ENCODE measurements at regions not wholly inside any gene's neighbourhood (a gene's known extent, or its start where the extent isn't known, plus 50 kb on each side); places are given as distances from the start of the nearest gene placed in this dataset.

- no peak overlapping the region for H3K4me3 ChIP-seq
These were observed 306.6 kb upstream of the SOX11 start for GRCh38 chr2:5385596-5385995.

GRCh38 chr2:5387406-5387805 lies 304.8 kb upstream of the SOX11 start:
- H3K4me3 ChIP-seq = no peak overlapping the region
- no peak overlapping the region for H3K27ac ChIP-seq

More at GRCh38 chr2:5385596-5385995, 306.6 kb upstream of the SOX11 start:
- H3K27ac ChIP-seq = no peak overlapping the region

DNA sequence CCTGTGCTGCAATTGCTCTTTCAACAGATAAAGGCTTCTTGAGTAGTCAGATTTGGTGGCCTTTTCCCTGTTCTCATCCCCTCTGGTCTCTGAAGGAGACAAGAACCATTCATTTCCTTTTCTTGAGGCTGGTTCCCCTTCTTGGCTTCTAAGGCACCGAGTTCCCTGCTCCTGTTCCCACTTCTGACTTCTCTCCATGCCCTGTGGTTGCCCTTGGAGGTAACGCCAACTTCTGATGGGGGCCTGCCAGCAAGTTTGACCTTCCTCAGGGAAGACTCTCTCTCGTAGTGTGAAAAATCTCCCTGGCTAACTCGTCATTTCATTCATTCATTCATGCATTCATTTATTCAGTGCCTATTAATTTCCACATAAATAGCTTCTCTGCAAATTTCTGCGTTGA lies 302.4 kb upstream of the SOX11 start:
- H3K4me3 ChIP-seq = no peak overlapping the region
- H3K27ac ChIP-seq = no peak overlapping the region

DNA sequence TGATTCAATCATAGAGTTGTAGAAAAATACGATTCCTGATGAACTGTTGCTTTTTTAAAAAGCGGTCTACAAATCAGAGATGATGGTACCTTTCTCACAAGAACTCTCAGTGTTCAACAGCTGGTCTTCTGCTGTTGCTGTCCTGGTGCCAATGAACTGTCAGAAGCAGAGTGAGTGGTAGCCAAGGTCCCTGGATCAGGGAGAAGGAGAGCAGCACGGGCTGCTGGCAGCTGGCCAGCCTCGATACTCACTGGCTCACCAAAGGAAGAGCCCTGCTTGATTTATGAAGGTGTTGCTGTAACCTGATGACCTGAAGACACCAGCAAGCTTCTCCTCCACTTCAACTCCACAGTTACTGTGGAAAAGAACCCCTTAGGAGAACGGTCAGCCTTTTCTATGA lies 300.8 kb upstream of the SOX11 start:
- Histone ChIP-seq H3K4me3 (no peak overlapping the region), H3K27ac (no peak overlapping the region)

GRCh38 chr2:5392658-5393057 lies 299.5 kb upstream of the SOX11 start:
- no peak overlapping the region for H3K4me3 ChIP-seq
- H3K27ac ChIP-seq = no peak overlapping the region

DNA sequence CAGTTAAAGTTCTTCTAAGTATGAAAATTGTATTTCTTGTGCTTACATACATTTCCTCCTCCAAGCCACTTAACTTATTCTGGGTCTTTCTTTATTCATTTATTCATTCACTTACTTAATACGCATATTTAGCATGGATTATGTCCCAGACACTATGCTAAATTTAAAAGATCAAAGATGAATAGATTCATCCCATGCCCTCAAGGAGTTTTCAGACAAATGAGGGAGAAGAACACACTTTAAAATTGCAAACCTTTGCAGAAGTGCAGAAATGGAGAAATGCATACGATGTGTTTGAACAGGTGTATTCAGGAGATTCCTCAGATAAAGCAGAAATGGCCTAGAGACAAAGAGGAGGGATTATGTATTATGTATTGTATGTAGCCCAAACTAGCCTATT lies 298.7 kb upstream of the SOX11 start:
- Histone ChIP-seq H3K27ac (no peak overlapping the region), H3K4me3 (no peak overlapping the region)

DNA sequence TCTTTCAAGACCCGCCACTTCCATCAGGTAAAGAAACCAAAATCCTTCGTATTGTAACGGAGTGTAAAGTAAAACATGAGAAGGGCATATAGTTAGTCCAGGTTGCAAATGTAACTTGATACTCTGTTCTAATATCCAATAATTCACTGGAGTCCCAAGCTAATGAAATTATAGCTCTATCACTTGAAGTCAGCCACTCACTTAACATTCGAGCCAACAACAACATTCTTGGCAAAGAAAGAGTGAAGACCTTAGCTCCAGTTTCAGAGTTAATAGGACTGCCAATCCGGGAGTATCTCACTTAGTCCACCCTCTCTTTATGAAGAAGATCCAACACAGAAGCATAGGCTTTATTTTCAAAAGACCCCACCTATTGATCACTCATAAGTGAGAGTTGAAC lies 298.0 kb upstream of the SOX11 start:
- Histone ChIP-seq H3K4me3 (no peak overlapping the region), H3K27ac (no peak overlapping the region)

DNA sequence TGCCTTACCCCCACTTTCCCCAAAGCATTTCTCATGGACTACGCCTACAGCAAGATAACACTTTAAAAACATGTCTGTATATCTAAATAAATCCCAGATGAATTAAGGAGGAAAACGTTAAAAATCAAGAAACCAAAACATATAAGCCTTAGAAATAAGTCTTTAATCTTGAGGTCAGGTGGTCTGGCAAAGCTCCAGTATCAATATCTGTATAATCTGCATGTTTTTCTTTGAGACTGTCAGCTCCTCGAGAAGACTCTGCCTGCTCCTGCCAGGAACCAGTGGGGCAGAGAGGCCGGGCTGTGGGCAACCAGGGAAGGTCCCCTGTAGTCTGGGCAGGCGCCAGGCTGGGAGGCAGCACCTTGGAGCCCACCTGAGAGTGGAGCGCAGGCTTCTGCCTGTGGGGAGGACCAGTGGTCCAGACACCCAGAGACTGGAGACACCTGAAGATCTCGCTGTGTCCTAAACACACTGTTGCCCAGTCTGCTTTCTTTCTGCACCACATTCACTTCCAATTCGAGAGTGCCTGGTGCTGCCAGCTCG lies 291.0 kb upstream of the SOX11 start:
- no peak overlapping the region for H3K27ac ChIP-seq
- H3K4me3 ChIP-seq = no peak overlapping the region

GRCh38 chr2:5403392-5403791 lies 288.8 kb upstream of the SOX11 start:
- H3K4me3 ChIP-seq = no peak overlapping the region
- no peak overlapping the region for H3K27ac ChIP-seq

- H3K4me3 ChIP-seq = no peak overlapping the region
These were observed 282.2 kb upstream of the SOX11 start for GRCh38 chr2:5409898-5410381.

GRCh38 chr2:5410991-5411700 lies 281.0 kb upstream of the SOX11 start:
- Histone ChIP-seq H3K4me3 (no peak overlapping the region), H3K27ac (no peak overlapping the region)

More at GRCh38 chr2:5409898-5410381, 282.2 kb upstream of the SOX11 start:
- no peak overlapping the region for H3K27ac ChIP-seq

GRCh38 chr2:5412001-5412400 lies 280.2 kb upstream of the SOX11 start:
- Histone ChIP-seq H3K27ac (no peak overlapping the region), H3K4me3 (no peak overlapping the region)

DNA sequence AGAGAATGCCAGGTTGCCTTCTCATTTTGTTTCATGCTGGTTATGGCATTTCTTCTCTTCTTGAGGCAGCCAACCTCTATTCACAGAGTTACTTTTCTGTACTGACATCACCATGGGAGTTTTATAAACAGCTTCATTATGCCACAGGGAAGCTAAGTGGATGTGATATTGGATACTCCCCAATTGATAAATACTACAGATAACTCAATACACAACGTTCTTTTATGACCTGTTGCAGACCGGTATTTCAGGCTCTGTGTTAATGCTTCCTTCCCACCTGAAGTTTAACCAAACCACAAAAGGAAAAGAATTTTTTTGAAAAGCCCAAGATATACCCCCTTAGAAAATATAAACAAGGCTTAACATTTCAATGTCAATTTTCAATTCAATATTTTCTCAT lies 258.3 kb upstream of the SOX11 start:
- Histone ChIP-seq H3K27ac (no peak overlapping the region), H3K4me3 (no peak overlapping the region)

GRCh38 chr2:5437375-5437774 lies 254.8 kb upstream of the SOX11 start:
- Histone ChIP-seq H3K4me3 (no peak overlapping the region), H3K27ac (no peak overlapping the region)

DNA sequence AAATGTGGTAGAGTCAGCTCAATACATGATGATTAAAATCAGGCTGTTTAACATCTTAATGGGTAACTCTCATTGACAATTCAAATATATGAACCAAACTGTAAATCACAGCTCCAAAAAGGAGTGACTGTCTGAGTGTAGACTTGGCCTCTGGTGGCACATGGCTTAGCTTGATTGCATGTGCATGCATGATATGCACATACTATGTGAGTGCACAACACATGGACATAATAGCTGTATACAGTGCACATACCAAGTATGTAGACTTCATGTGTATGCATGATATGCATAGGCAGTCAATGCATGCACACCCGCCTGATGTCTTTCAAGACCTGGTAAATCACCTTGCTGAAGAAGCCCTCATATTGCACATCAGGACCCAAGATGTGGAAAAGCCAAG lies 252.0 kb upstream of the SOX11 start:
- no peak overlapping the region for H3K27ac ChIP-seq
- no peak overlapping the region for H3K4me3 ChIP-seq

DNA sequence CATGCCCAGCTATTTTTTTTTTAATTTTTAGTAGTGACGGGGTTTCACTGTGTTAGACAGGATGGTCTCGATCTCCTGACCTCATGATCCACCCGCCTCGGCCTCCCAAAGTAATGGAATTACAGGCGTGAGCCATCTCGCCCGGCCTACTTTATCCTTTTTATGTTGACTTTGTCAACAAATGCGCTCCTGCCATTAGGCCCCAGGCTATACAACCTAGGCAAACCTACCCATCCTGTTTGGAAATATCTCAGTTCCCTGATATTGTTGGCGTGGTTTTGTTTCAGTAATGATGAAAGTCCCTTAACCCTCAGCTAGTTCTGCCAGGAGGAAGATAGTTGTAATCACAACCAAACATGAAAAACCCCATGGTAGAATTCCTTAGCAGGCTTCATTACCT lies 249.4 kb upstream of the SOX11 start:
- no peak overlapping the region for H3K4me3 ChIP-seq
- no peak overlapping the region for H3K27ac ChIP-seq

DNA sequence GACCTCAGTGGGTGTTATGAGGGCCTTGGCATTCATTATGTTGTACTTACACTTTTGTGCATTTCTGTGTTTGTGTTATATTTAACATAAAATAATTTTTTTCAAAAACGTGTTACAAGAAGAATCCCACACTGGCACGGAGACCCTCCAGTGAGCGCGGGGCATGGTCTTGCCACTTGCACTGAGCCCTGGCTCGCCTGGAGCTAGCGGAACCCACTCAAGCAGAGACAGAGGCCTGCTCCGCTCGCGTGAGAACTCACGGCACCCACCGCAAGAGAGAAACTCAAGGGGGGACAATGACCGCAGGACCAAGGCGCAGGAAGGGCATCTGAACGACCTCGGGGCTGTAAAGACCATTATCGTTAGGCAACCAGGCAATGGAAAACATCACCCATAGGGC lies 248.0 kb upstream of the SOX11 start:
- no peak overlapping the region for H3K27ac ChIP-seq
- no peak overlapping the region for H3K4me3 ChIP-seq

- no peak overlapping the region for H3K27ac ChIP-seq
- H3K4me3 ChIP-seq = no peak overlapping the region
These were observed 247.3 kb upstream of the SOX11 start for GRCh38 chr2:5444854-5445253.

GRCh38 chr2:5449867-5450266 lies 242.3 kb upstream of the SOX11 start:
- Histone ChIP-seq H3K27ac (no peak overlapping the region), H3K4me3 (no peak overlapping the region)

DNA sequence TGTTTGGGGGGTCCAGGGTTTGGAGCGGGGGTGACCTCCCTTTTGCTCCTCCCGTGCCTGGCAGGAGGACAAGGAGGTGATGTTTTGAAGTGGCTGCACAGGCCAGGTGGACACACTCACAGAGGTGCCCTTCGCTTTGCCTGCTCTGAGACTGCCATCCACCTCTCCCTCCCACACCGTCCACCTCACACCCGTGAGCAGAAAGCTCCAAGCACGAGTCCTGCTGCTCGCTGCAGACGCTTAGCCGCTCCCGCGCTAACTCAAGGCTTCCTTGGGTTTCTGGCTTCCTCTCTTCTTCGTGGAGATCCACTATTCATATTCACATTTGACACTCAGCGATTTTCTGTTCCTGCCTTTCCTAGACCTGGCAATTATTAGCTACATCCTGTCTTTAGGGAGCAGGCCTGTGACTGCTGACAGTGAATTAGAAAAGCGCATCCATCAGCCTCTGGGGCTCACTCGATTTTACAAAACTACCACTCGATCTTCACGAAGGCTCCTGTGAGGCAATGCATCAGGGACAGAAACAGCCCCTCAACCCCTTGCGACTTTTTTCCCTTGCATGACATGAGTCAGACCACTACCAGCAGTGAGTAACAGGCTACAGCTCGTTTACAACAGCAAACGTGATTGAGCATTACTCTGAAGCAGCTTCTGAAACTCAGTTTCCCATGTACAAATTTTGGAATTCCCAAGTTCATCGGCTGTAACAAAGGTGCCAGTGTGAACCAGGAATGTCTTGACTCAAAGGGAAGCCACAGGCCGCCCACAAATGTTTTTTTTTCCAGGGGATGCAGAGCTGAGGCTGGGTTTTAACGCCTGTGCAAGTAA lies 238.7 kb upstream of the SOX11 start:
- no peak overlapping the region for H3K4me3 ChIP-seq

DNA sequence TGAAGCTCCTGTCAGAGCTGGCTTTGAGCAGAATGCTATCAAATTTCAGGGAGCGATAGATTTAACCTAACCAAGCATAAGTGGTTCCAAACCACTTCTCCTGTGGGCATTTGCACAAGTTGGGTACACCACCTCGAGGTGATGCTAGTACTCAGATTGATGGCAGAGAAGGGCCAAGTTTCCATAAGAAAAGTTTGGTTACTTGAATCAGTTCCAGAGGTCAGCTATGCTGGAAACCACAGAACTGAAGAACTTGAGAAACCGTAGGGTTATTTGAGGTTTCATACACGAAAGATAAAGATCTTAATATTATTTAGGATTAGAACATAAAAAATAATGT lies 238.2 kb upstream of the SOX11 start:
- no peak overlapping the region for H3K4me3 ChIP-seq
- H3K27ac ChIP-seq = no peak overlapping the region

More for the DNA sequence above, 238.7 kb upstream of the SOX11 start:
- H3K27ac ChIP-seq = peak overlapping the region in 2 of 21 experiments; percentile 43 to 62
